GM10266 (cell line): ENCODE measurements at regions not wholly inside any gene's neighbourhood (a gene's known extent, or its start where the extent isn't known, plus 50 kb on each side); places are given as distances from the start of the nearest gene placed in this dataset.
A peak's percentile ranks its signal among the peaks of the same experiment; 100 is the strongest.

Experiments used
- DNase-seq: peaks from one replicate; pipeline ENCODE4 v3.0.0; 2012; ENCODE audit errors: extremely low spot score
- TF ChIP-seq, protein P1 (sequence below): IDR thresholded peaks from 2 replicates; pipeline ENCODE4 v1.5.1; 2012; ENCODE audit warnings: mild to moderate bottlenecking, low read depth; ENCODE audit not compliant: control insufficient read depth, insufficient read depth; ENCODE audit errors: missing control alignments

DNA sequence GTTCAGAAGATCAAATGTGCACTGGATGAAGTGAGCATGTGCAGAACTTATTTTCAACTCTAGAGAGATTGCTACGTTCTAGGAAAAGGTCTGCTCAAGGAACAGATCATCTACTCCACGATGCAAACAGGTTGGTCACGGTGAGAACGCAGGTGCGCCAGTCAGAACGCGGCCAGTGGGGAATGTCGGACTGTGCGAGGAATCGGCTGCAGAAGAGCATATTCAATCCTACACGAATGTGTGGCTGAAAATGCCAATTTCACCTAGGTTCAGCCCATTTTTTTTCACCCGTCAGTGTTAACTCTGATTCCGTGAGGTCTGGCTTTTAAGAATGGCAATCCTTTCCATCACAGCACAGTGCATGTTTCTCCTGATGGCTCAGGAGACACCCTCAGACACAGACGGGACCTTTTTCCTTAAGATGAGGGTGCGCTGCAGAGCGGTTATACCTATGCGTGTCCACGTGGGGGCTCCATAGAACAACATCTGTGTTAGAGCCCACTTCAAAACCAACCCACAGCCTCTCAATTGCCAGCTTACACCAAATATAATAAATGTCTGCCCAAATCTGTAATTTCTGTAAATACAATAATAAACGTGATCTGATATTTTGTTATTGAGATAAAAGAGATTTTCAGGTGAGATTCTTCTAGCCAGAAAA is 250.4 kb downstream of the FOXA2 start:
- peak; percentile 69 for DNase-seq
- TF ChIP-seq, protein P1, sequence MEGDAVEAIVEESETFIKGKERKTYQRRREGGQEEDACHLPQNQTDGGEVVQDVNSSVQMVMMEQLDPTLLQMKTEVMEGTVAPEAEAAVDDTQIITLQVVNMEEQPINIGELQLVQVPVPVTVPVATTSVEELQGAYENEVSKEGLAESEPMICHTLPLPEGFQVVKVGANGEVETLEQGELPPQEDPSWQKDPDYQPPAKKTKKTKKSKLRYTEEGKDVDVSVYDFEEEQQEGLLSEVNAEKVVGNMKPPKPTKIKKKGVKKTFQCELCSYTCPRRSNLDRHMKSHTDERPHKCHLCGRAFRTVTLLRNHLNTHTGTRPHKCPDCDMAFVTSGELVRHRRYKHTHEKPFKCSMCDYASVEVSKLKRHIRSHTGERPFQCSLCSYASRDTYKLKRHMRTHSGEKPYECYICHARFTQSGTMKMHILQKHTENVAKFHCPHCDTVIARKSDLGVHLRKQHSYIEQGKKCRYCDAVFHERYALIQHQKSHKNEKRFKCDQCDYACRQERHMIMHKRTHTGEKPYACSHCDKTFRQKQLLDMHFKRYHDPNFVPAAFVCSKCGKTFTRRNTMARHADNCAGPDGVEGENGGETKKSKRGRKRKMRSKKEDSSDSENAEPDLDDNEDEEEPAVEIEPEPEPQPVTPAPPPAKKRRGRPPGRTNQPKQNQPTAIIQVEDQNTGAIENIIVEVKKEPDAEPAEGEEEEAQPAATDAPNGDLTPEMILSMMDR: peak; percentile 78

DNA sequence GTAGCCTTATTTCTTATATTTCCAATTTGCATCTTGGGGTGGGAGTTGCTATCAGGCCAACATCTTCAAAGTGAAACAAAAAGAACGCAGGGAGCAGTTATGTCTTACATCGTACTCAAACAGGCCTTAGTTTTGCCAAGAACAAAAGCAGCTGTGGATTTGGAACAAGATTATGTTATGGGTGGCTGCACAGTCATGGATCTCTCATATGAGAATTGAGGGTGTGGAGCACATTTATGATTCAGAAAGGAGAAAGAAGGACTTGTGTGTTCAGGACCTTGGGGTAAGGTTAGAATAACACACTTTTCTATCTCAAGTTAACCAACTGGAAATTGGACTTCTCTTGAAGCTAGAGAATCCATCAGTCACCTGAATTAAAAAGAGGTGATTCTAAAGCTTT is 259.9 kb downstream of the FOXA2 start:
- no peak for DNase-seq
- TF ChIP-seq, protein P1: no peak

DNA sequence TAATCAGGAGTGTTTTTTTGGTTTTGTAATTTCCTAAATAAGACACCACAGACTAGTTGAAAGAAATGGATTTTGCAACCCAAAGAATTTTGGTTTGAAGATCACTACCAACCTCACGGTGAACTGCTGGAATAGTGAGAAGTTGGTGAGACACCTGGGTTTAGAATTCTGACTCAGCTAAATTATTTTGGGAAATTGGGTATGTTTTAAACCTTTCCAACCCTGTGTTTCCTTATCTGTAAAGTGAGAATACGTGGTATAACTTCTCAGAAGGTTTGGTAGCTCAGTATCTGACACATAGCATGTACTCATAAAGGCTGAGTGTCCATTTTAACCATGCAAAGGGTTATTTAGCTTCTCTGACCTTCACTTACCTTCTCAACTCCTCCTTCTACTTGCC is 261.9 kb downstream of the FOXA2 start:
- no peak for DNase-seq
- TF ChIP-seq, protein P1: no peak

DNA sequence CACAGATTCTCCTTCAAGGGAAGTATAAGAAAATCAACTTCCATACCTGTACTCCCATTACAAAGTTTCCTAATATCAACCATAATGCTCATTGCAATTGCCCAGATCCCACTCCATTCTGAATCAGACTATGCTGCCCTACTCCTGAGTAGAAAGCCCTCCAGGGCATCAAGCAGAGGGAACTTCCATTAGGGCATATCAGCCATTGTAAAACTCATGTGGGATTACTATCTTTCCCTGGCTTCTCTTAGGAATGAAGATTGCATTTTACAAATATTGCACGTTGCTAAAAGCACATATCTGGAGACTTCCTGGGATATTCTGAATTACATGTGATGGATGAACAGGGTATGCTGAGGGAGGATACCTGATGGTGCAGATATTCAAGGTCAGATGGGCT is 263.2 kb downstream of the FOXA2 start:
- TF ChIP-seq, protein P1: no peak
- DNase-seq: no peak

DNA sequence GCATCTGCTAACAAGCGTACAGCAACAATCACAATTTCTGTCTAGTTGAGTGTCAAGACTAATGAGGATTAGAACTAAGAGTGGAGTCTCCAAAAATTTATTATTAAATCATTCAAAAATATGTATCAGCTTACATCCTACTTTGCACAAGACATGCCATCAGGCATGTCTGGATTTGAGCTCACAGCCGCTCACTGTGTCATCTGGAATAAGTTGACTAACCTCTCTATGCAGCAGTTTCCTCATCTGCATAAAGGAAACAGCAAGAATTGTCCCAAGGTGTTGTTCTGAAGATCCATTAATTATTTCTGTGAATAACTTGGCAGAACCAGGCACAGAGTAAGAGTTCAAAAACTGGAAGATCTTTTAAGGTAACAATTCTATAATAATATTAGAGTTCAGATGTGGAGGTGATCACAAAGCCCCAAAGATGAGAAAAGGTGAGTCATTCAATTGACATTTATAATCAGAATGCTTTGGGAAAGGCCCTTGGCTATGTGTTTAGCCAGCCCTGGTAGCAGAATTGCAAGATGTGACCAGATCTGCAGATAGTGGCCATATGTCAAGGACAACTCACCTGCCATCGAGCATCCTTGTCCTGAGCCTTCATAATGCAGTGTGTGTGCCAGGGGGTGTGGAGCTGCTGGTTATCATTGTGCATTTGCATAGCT is 264.0 kb downstream of the FOXA2 start:
- TF ChIP-seq, protein P1: no peak
- no peak for DNase-seq

DNA sequence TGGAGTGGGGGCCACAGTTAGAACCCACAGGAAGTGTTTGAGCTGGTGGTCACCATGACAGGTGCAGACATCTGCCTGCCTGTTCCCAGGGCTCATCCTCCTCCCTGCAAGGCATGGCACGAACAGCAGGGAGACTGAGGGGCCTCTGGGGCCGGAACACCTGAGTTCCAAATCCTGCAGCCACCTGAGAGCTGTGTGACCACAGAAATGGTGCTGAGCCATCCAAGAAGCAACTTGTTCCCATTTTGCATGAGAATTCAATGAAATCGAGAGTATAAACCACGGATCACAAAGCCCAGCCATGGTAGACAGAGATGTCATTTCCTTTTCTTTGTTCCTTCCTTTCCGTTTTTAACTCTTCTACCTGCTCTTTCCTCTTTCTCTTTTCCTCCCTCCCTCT is 268.6 kb downstream of the FOXA2 start:
- TF ChIP-seq, protein P1: no peak
- no peak for DNase-seq

DNA sequence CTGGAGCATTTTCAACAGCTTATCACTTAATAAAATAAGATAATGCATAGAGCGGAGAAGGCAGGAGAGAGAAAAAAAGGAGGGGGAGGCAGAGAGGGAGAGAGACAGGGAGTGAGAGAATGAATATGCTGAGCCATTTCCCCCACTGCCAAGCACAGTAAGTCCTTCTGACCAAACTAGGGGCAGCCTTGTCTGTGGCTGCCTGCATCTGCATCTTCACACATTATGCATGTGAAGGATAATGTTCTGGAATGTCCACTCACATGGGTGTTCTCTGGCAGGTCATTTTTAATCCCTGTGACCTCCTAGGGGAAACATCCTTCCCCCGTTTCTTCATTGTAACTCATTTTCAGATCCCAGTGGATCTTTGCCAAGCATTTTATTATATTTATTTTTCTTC is 269.3 kb downstream of the FOXA2 start:
- DNase-seq: no peak
- TF ChIP-seq, protein P1: no peak
